B cell (primary cell): ENCODE measurements at regions not wholly inside any gene's neighbourhood (a gene's known extent, or its start where the extent isn't known, plus 50 kb on each side); places are given as distances from the start of the nearest gene placed in this dataset.

ENCODE experiments used
- ATAC-seq: fragments of 200-7000 bp; cut with Tn5 transposase; one replicate; pipeline ENCODE4 v1.10.0; 2021; ENCODE audit warnings: low read depth, mild to moderate bottlenecking, moderate number of reproducible peaks, moderate library complexity
- CTCF ChIA-PET: fragments of 350-600 bp; sonication (Branson Sonifier 250); formaldehyde crosslinking; loops from one replicate; lab custom pipeline; 2021; ENCODE audit warnings: antibody characterized with exemption, inconsistent platforms; lab: Charles Lee
- POLR2A ChIA-PET: fragments of 350-600 bp; sonication (Branson Sonifier 250); formaldehyde crosslinking; loops from one replicate; lab custom pipeline; 2021; ENCODE audit warnings: antibody characterized with exemption; lab: Charles Lee
- DNase-seq: peaks from one replicate; pipeline ENCODE4 v3.0.0; 2013
- H2AFZ ChIP-seq: 2 replicates; pipeline ENCODE4 v1.6.1; 2012; ENCODE audit warnings: mild to moderate bottlenecking, low read depth, low read length; ENCODE audit not compliant: insufficient read depth, poor library complexity, severe bottlenecking
- H3K27ac ChIP-seq, 2 donors: 1 replicate in 1 of 2; 2 replicates in 1 of 2; pipeline ENCODE4 v1.5.1; 2012 to 2013; ENCODE audit warnings: low read length in 2 of 2, mild to moderate bottlenecking in 2 of 2, moderate library complexity in 1 of 2
- H3K27me3 ChIP-seq, 4 experiments: fragments of 200-600 bp in 1 of 4; sonication (generic) in 1 of 4; replicated peaks in 1 of 4; 1 replicate in 2 of 4; 2 replicates in 2 of 4; pipeline versions ENCODE4 v1.6.1 to v1.7.0; 2013 to 2016; ENCODE audit warnings: low read length in 3 of 4, mild to moderate bottlenecking in 2 of 4, mixed read lengths in 1 of 4, moderate library complexity in 1 of 4; ENCODE audit not compliant: insufficient read depth in 4 of 4, control insufficient read depth in 3 of 4; ENCODE audit errors: control extremely low read depth in 1 of 4
- H3K36me3 ChIP-seq, 2 experiments: replicated peaks in 1 of 2; 1 replicate in 1 of 2; 2 replicates in 1 of 2; pipeline versions ENCODE4 v1.6.1 to v1.7.1; 2013; ENCODE audit warnings: low read length in 1 of 2; ENCODE audit not compliant: insufficient read depth in 2 of 2, control insufficient read depth in 1 of 2; ENCODE audit errors: control extremely low read depth in 1 of 2, extremely low read depth in 1 of 2
- H3K4me1 ChIP-seq, 2 donors: fragments of 200-600 bp in 1 of 2; sonication (generic) in 1 of 2; 1 replicate in 1 of 2; 2 replicates in 1 of 2; pipeline versions ENCODE4 v1.5.1 to v1.6.1; 2013 to 2017; ENCODE audit warnings: low read length in 2 of 2; ENCODE audit not compliant: control insufficient read depth in 2 of 2, insufficient read depth in 2 of 2
- H3K4me2 ChIP-seq: replicated peaks from 2 replicates; pipeline ENCODE3; 2012; ENCODE audit warnings: mild to moderate bottlenecking, low read depth, low read length; ENCODE audit not compliant: poor library complexity, severe bottlenecking
- H3K4me3 ChIP-seq, 5 experiments: fragments of 200-600 bp in 1 of 5; sonication (generic) in 1 of 5; 1 replicate in 3 of 5; 2 replicates in 2 of 5; pipeline versions ENCODE4 v1.5.1 to v1.7.0; 2011 to 2016; ENCODE audit warnings: low read length in 4 of 5, mild to moderate bottlenecking in 4 of 5, low read depth in 2 of 5, control low read depth in 1 of 5, moderate library complexity in 1 of 5; ENCODE audit not compliant: insufficient read depth in 1 of 5; ENCODE audit errors: control extremely low read depth in 1 of 5, extremely low read depth in 1 of 5
- H3K79me2 ChIP-seq: fragments of 200-600 bp; sonication (generic); one replicate; pipeline ENCODE4 v1.6.0; 2016; ENCODE audit warnings: low read length; ENCODE audit not compliant: control insufficient read depth, insufficient read depth
- H3K9ac ChIP-seq: fragments of 200-600 bp; sonication (generic); 2 replicates; pipeline ENCODE4 v1.6.1; 2017; ENCODE audit warnings: mild to moderate bottlenecking, low read length, moderate library complexity
- H3K9me3 ChIP-seq, 3 donors: one replicate each; pipeline versions ENCODE4 v1.6.1 to v1.7.1; 2013; ENCODE audit warnings: low read length in 2 of 3; ENCODE audit not compliant: control insufficient read depth in 2 of 3, insufficient read depth in 1 of 3; ENCODE audit errors: control extremely low read depth in 1 of 3
- H4K20me1 ChIP-seq: 2 replicates; pipeline ENCODE4 v1.6.0; 2012; ENCODE audit warnings: mild to moderate bottlenecking, low read length; ENCODE audit not compliant: insufficient read depth, control insufficient read depth, poor library complexity, severe bottlenecking
- H3K27ac Mint-ChIP-seq: one replicate; pipeline ENCODE4 v1.8.0; 2021; ENCODE audit warnings: mixed read lengths
- H3K27me3 Mint-ChIP-seq: one replicate; pipeline ENCODE4 v1.8.0; 2021; ENCODE audit warnings: mixed read lengths
- H3K4me1 Mint-ChIP-seq: one replicate; pipeline ENCODE4 v1.8.0; 2021; ENCODE audit warnings: mixed read lengths
- H3K4me3 Mint-ChIP-seq: one replicate; pipeline ENCODE4 v1.8.0; 2021; ENCODE audit warnings: mixed read lengths
- H3K9me3 Mint-ChIP-seq: one replicate; pipeline ENCODE4 v1.8.0; 2022; ENCODE audit warnings: mixed read lengths; ENCODE audit not compliant: insufficient read depth
- EZH2 ChIP-seq: IDR thresholded peaks from 2 replicates; pipeline ENCODE4 v1.6.1; 2012; ENCODE audit warnings: borderline replicate concordance, low read depth, mild to moderate bottlenecking, moderate library complexity, low read length; ENCODE audit not compliant: insufficient read depth, poor library complexity, severe bottlenecking
- WGBS: methylation state at CpG from one replicate; pipeline ENCODE4 v1.1.5; 2013; ENCODE audit warnings: missing lambda C conversion rate; ENCODE audit not compliant: insufficient coverage; 5-methylcytosine and 5-hydroxymethylcytosine counted together
- intact Hi-C: fragments of 100-400 bp; cut with micrococcal nuclease; formaldehyde crosslinking; loops from one replicate; pipeline ENCODE4 v1.10.0; 2022
- TF ChIP-seq, protein P1 (sequence below): fragments of 200-600 bp; IDR thresholded peaks from one replicate; pipeline ENCODE4 v1.8.0; 2022; ENCODE audit warnings: antibody characterized with exemption, mild to moderate bottlenecking

DNA sequence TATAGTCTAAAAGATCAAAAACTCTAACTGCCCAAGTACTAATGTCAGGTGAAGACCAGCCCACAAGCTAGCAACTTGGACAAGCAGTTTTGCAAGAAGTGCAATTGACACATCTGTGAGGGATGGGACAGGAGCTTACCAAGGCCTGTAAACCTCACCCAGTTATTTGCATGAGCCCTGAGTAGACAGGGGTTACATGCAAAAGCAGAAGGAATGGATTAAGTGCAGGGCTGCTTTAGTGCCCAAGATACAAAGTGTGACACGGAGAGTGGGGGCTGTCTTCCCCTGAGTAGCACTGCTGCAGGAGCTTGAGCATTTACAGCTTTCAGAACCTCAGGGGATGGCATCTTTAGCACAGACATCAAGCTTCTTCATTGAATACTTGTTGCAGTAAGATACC lies 286.7 kb downstream of the ELAVL2 start:
- Mint-ChIP-seq H3K4me1 (no peaks in the 10 kb centered on the region), H3K4me3 (no peak overlapping the region), H3K9me3 (no peaks in the 10 kb centered on the region), H3K27ac (no peak overlapping the region), H3K27me3 (no peaks in the 10 kb centered on the region)
- H3K79me2 ChIP-seq: no peaks in the 10 kb centered on the region
- ChIA-PET CTCF (no interaction called here), POLR2A (no interaction called here)
- no peaks in the 10 kb centered on the region for H3K36me3 ChIP-seq
- no peak overlapping the region for H3K27ac ChIP-seq
- no peak overlapping the region for H3K4me3 ChIP-seq
- H2AFZ ChIP-seq: no peak overlapping the region
- H3K9ac ChIP-seq: no peak overlapping the region
- no peaks in the 10 kb centered on the region for H4K20me1 ChIP-seq
- H3K9me3 ChIP-seq: no peaks in the 10 kb centered on the region
- 73% methylated on average over 1 of the region's 1 CpG for WGBS
- peaks cover 0 to 5% (median 0%) of the 10 kb centered on the region in 4 experiments for H3K27me3 ChIP-seq
- intact Hi-C loops: no loop called here
- TF ChIP-seq, protein P1, sequence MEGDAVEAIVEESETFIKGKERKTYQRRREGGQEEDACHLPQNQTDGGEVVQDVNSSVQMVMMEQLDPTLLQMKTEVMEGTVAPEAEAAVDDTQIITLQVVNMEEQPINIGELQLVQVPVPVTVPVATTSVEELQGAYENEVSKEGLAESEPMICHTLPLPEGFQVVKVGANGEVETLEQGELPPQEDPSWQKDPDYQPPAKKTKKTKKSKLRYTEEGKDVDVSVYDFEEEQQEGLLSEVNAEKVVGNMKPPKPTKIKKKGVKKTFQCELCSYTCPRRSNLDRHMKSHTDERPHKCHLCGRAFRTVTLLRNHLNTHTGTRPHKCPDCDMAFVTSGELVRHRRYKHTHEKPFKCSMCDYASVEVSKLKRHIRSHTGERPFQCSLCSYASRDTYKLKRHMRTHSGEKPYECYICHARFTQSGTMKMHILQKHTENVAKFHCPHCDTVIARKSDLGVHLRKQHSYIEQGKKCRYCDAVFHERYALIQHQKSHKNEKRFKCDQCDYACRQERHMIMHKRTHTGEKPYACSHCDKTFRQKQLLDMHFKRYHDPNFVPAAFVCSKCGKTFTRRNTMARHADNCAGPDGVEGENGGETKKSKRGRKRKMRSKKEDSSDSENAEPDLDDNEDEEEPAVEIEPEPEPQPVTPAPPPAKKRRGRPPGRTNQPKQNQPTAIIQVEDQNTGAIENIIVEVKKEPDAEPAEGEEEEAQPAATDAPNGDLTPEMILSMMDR: no peak
- TF ChIP-seq EZH2: no peak
- no peak overlapping the region for H3K4me2 ChIP-seq
- DNase-seq: no peak
- no peak for ATAC-seq
- no peaks in the 10 kb centered on the region for H3K4me1 ChIP-seq

GRCh38 chr9:23541976-23542375 lies 284.1 kb downstream of the ELAVL2 start:
- intact Hi-C loops: no loop called here
- Mint-ChIP-seq H3K4me1 (no peaks in the 10 kb centered on the region), H3K27me3 (no peaks in the 10 kb centered on the region), H3K9me3 (peaks cover 3% of the 10 kb centered on the region), H3K27ac (no peak overlapping the region), H3K4me3 (no peak overlapping the region)
- Histone ChIP-seq H4K20me1 (no peaks in the 10 kb centered on the region), H3K4me1 (no peaks in the 10 kb centered on the region), H3K4me3 (no peak overlapping the region), H3K9ac (no peak overlapping the region), H3K79me2 (no peaks in the 10 kb centered on the region), H3K9me3 (no peaks in the 10 kb centered on the region), H2AFZ (no peak overlapping the region), H3K27ac (no peak overlapping the region), H3K36me3 (no peaks in the 10 kb centered on the region), H3K27me3 (peaks cover 0 to 5% (median 0%) of the 10 kb centered on the region in 4 experiments), H3K4me2 (no peak overlapping the region)
- 93% methylated on average over 2 of the region's 2 CpGs for WGBS
- ATAC-seq (no peak), DNase-seq (no peak)
- CTCF ChIA-PET: no interaction called here
- POLR2A ChIA-PET: no interaction called here
- TF ChIP-seq, protein P1: no peak
- no peak for TF ChIP-seq EZH2
